ENCODE measurements at regions not wholly inside any gene's neighbourhood (a gene's known extent, or its start where the extent isn't known, plus 50 kb on each side); places are given as distances from the start of the nearest gene placed in this dataset.
A peak's percentile ranks its signal among the peaks of the same experiment; 100 is the strongest.

- TF ChIP-seq CTCF (optimal IDR thresholded peaks at IDR 0.05 in 1 of 3, IDR thresholded peaks at IDR 0.05 in 1 of 3, conservative IDR thresholded peaks at IDR 0.05 in 1 of 3; ENCODE audit: extremely low read depth in 1 of 3, insufficient read depth in 2 of 3, low read length in 3 of 3) (no peak), EZH2 (IDR thresholded peaks at IDR 0.05; ENCODE audit: low read length) (no peak)
- Histone ChIP-seq H3K9me3 (ENCODE audit: control insufficient read depth, low read depth, low read length) (no peaks in the 10 kb centered on the region), H3K79me2 (ENCODE audit: control insufficient read depth, insufficient read depth, low read length) (no peaks in the 10 kb centered on the region), H2AFZ (ENCODE audit: control insufficient read depth, low read length) (no peak overlapping the region), H3K4me3 (ENCODE audit: control insufficient read depth in 2 of 3, extremely low read depth in 1 of 3, insufficient read depth in 2 of 3, low read depth in 1 of 3, low read length in 3 of 3) (no peak overlapping the region), H3K9me1 (ENCODE audit: control insufficient read depth, extremely low read depth, insufficient read depth, low read length) (no peaks in the 10 kb centered on the region), H3K4me2 (ENCODE audit: control insufficient read depth, extremely low read depth, insufficient read depth, low read depth, low read length) (peak overlapping the region; percentile 4), H3K27me3 (ENCODE audit: control insufficient read depth, extremely low read depth, insufficient read depth, low read length) (no peaks in the 10 kb centered on the region), H3K36me3 (ENCODE audit: control insufficient read depth in 2 of 2, extremely low read depth in 1 of 2, insufficient read depth in 2 of 2, low read length in 2 of 2) (no peaks in the 10 kb centered on the region), H3K4me1 (ENCODE audit: control insufficient read depth, extremely low read depth, insufficient read depth, low read length) (peaks cover 34% of the 10 kb centered on the region), H4K20me1 (ENCODE audit: control insufficient read depth, extremely low read depth, insufficient read depth, low read length) (no peaks in the 10 kb centered on the region), H3K27ac (ENCODE audit: control insufficient read depth, insufficient read depth, low read length) (peak overlapping the region; percentile 76), H3K9ac (ENCODE audit: control insufficient read depth, extremely low read depth, insufficient read depth, low read length) (no peak overlapping the region)
- DNase-seq (ENCODE audit: low read depth, low spot score) (no peak), FAIRE-seq (peak; percentile 23)
- dilution Hi-C loops (cut with MboI; ENCODE audit: extremely low pct_ligation_motif_present, low sequenced_read_pairs) = no loop called here
Measured at GRCh38 chr10:90417476-90418210, 440.2 kb downstream of the HTR7 start.

- no peaks in the 10 kb centered on the region for H4K20me1 ChIP-seq (ENCODE audit: control insufficient read depth, extremely low read depth, insufficient read depth, low read length)
- H3K9me1 ChIP-seq (ENCODE audit: control insufficient read depth, extremely low read depth, insufficient read depth, low read length) = no peaks in the 10 kb centered on the region
- FAIRE-seq = peak; percentile 84
- H3K4me3 ChIP-seq (ENCODE audit: control insufficient read depth in 2 of 3, extremely low read depth in 1 of 3, insufficient read depth in 2 of 3, low read depth in 1 of 3, low read length in 3 of 3) = no peak overlapping the region
- H3K4me2 ChIP-seq (ENCODE audit: control insufficient read depth, extremely low read depth, insufficient read depth, low read depth, low read length) = peak overlapping the region; percentile 43
- H3K27me3 ChIP-seq (ENCODE audit: control insufficient read depth, extremely low read depth, insufficient read depth, low read length) = no peaks in the 10 kb centered on the region
- peak overlapping the region; percentile 76 for H3K27ac ChIP-seq (ENCODE audit: control insufficient read depth, insufficient read depth, low read length)
- peak; percentile 66 for DNase-seq (ENCODE audit: low read depth, low spot score)
- H3K4me1 ChIP-seq (ENCODE audit: control insufficient read depth, extremely low read depth, insufficient read depth, low read length) = peaks cover 34% of the 10 kb centered on the region
- H3K79me2 ChIP-seq (ENCODE audit: control insufficient read depth, insufficient read depth, low read length) = no peaks in the 10 kb centered on the region
- no peak overlapping the region for H3K9ac ChIP-seq (ENCODE audit: control insufficient read depth, extremely low read depth, insufficient read depth, low read length)
- dilution Hi-C loops (cut with MboI; ENCODE audit: extremely low pct_ligation_motif_present, low sequenced_read_pairs) = no loop called here
- no peaks in the 10 kb centered on the region for H3K36me3 ChIP-seq (ENCODE audit: control insufficient read depth in 2 of 2, extremely low read depth in 1 of 2, insufficient read depth in 2 of 2, low read length in 2 of 2)
- TF ChIP-seq EZH2 (IDR thresholded peaks at IDR 0.05; ENCODE audit: low read length) (no peak), CTCF (optimal IDR thresholded peaks at IDR 0.05 in 1 of 3, IDR thresholded peaks at IDR 0.05 in 1 of 3, conservative IDR thresholded peaks at IDR 0.05 in 1 of 3; ENCODE audit: extremely low read depth in 1 of 3, insufficient read depth in 2 of 3, low read length in 3 of 3) (no peak)
- no peaks in the 10 kb centered on the region for H3K9me3 ChIP-seq (ENCODE audit: control insufficient read depth, low read depth, low read length)
- H2AFZ ChIP-seq (ENCODE audit: control insufficient read depth, low read length) = peak overlapping the region; percentile 24
Measured at GRCh38 chr10:90418869-90419652, 438.8 kb downstream of the HTR7 start.
